B cell (primary cell): ENCODE measurements at regions not wholly inside any gene's neighbourhood (a gene's known extent, or its start where the extent isn't known, plus 50 kb on each side); places are given as distances from the start of the nearest gene placed in this dataset.

ENCODE experiments used
- CTCF ChIP-seq: fragments of 200-600 bp; IDR thresholded peaks from one replicate; pipeline ENCODE4 v1.8.0; 2022; ENCODE audit warnings: antibody characterized with exemption, mild to moderate bottlenecking
- EZH2 ChIP-seq: IDR thresholded peaks from 2 replicates; pipeline ENCODE4 v1.6.1; 2012; ENCODE audit warnings: borderline replicate concordance, low read depth, mild to moderate bottlenecking, moderate library complexity, low read length; ENCODE audit not compliant: insufficient read depth, poor library complexity, severe bottlenecking

DNA sequence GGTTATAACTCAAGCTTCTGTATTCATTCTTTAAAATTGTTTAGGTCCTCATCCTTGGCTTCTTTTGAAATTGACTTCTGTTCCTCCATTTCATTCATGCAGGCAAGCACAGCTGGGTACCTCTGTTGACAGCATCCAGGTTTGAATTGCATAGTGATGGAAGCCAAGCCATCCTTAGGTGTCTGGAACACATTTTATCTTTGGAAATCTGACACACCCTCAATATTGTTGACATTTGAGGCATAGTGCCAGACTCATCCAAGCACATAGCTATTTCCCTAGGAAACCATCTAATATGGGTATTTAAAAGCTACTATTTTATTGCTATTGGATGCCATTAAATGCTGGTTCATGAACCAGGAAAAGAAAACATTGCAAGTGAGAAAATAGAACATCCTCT, 142.1 kb upstream of the PTPRZ1 start:
- TF ChIP-seq CTCF (no peak), EZH2 (no peak)
